ENCODE measurements at regions not wholly inside any gene's neighbourhood (a gene's known extent, or its start where the extent isn't known, plus 50 kb on each side); places are given as distances from the start of the nearest gene placed in this dataset.
"Not testable (repeated sequence)": the region's sequence is repeated elsewhere in the genome, so short reads cannot be mapped to it uniquely, and the experiment has no call there.

GRCh38 chr15:93940226-93940625 is 291.1 kb upstream of the MCTP2 start:
- DNase-seq, result no peak

GRCh38 chr15:93932164-93932776 is 299.1 kb upstream of the MCTP2 start:
- DNase-seq, result no peak

- DNase-seq, result no peak
Measured at GRCh38 chr15:93929375-93930094, 301.8 kb upstream of the MCTP2 start.

GRCh38 chr15:93920204-93920603 is 311.2 kb upstream of the MCTP2 start:
- DNase-seq, result no peak

- not testable (repeated sequence) for DNase-seq
Measured at GRCh38 chr15:93918801-93919200, 312.6 kb upstream of the MCTP2 start.

GRCh38 chr15:93917181-93917580 is 314.2 kb upstream of the MCTP2 start:
- no peak for DNase-seq

GRCh38 chr15:93913871-93914270 is 317.5 kb upstream of the MCTP2 start:
- DNase-seq, result no peak

- DNase-seq, result no peak
Measured at GRCh38 chr15:93913310-93913709, 318.1 kb upstream of the MCTP2 start.

- no peak for DNase-seq
Measured at GRCh38 chr15:93900476-93901400, 330.6 kb upstream of the MCTP2 start.

GRCh38 chr15:93899817-93900216 is 331.5 kb upstream of the MCTP2 start:
- no peak for DNase-seq

- no peak for DNase-seq
Measured at GRCh38 chr15:93897377-93897776, 334.0 kb upstream of the MCTP2 start.

GRCh38 chr15:93895976-93896770 is 335.2 kb upstream of the MCTP2 start:
- DNase-seq, result no peak

- DNase-seq, result no peak
Measured at GRCh38 chr15:93894438-93895036, 336.8 kb upstream of the MCTP2 start.

GRCh38 chr15:93887151-93887550 is 344.2 kb upstream of the MCTP2 start:
- DNase-seq, result no peak

- no peak for DNase-seq
Measured at GRCh38 chr15:93882779-93883178, 348.6 kb upstream of the MCTP2 start.

- DNase-seq, result no peak
Measured at GRCh38 chr15:93882141-93882540, 349.2 kb upstream of the MCTP2 start.

- no peak for DNase-seq
Measured at GRCh38 chr15:93881310-93881709, 350.1 kb upstream of the MCTP2 start.

GRCh38 chr15:93880358-93880757 is 351.0 kb upstream of the MCTP2 start:
- no peak for DNase-seq

- DNase-seq, result no peak
Measured at GRCh38 chr15:93870583-93870982, 360.8 kb upstream of the MCTP2 start.

GRCh38 chr15:93866948-93867347 is 364.4 kb upstream of the MCTP2 start:
- no peak for DNase-seq

- no peak for DNase-seq
Measured at GRCh38 chr15:93866476-93866875, 364.9 kb upstream of the MCTP2 start.

GRCh38 chr15:93865586-93865985 is 365.8 kb upstream of the MCTP2 start:
- no peak for DNase-seq

Measured in stimulated activated CD8-positive, alpha-beta memory T cell treated with anti-CD3 and anti-CD28 coated beads, Interleukin-4, amount 100 ng/mL, for 48 hours (primary cell).